CD4-positive, alpha-beta T cell (primary cell): ENCODE measurements at regions not wholly inside any gene's neighbourhood (a gene's known extent, or its start where the extent isn't known, plus 50 kb on each side); places are given as distances from the start of the nearest gene placed in this dataset.

ENCODE experiments used
- ATAC-seq: fragments of 200-7000 bp; cut with Tn5 transposase; one replicate; pipeline ENCODE4 v1.10.0; 2022; ENCODE audit warnings: mild to moderate bottlenecking; ENCODE audit not compliant: poor library complexity
- CTCF ChIA-PET: fragments of 350-600 bp; sonication (Branson Sonifier 250); formaldehyde crosslinking; loops from one replicate; lab custom pipeline; 2021; ENCODE audit warnings: antibody characterized with exemption, inconsistent platforms; lab: Charles Lee
- POLR2A ChIA-PET: fragments of 350-600 bp; sonication (Branson Sonifier 250); formaldehyde crosslinking; loops from one replicate; lab custom pipeline; 2021; ENCODE audit warnings: antibody characterized with exemption, inconsistent platforms; lab: Charles Lee
- DNase-seq, 14 experiments: peaks; one replicate each; pipeline ENCODE4 v3.0.0-alpha.2; 2013 to 2020; ENCODE audit warnings: mixed read lengths in 2 of 14
- H3K27ac ChIP-seq, 2 donors: one replicate each; pipeline versions ENCODE4 v1.5.1 to v1.7.0; 2013; ENCODE audit warnings: low read length in 2 of 2, low read depth in 1 of 2, mild to moderate bottlenecking in 1 of 2
- H3K27me3 ChIP-seq, 2 experiments: 1 replicate in 1 of 2; 2 replicates in 1 of 2; pipeline versions ENCODE4 v1.6.1 to v1.7.0; 2013; ENCODE audit warnings: low read length in 2 of 2, control low read depth in 1 of 2, mild to moderate bottlenecking in 1 of 2, moderate library complexity in 1 of 2; ENCODE audit not compliant: insufficient read depth in 2 of 2, control insufficient read depth in 1 of 2
- H3K36me3 ChIP-seq: one replicate; pipeline ENCODE4 v1.6.1; 2013; ENCODE audit warnings: low read length, control low read depth; ENCODE audit not compliant: insufficient read depth
- H3K4me1 ChIP-seq: one replicate; pipeline ENCODE4 v1.6.1; 2013; ENCODE audit warnings: low read length, control low read depth; ENCODE audit not compliant: insufficient read depth
- H3K4me3 ChIP-seq: one replicate; pipeline ENCODE4 v1.5.1; 2013; ENCODE audit warnings: mild to moderate bottlenecking, low read length, moderate library complexity
- H3K9me3 ChIP-seq, 2 experiments: 1 replicate in 1 of 2; 2 replicates in 1 of 2; pipeline versions ENCODE4 v1.6.1 to v1.7.0; 2013; ENCODE audit warnings: low read length in 2 of 2, mild to moderate bottlenecking in 2 of 2, control low read depth in 1 of 2, moderate library complexity in 1 of 2; ENCODE audit not compliant: control insufficient read depth in 1 of 2, insufficient read depth in 1 of 2
- H3K27ac Mint-ChIP-seq: one replicate; pipeline ENCODE4 v1.8.0; 2020; ENCODE audit warnings: mixed read lengths
- H3K27me3 Mint-ChIP-seq: one replicate; pipeline ENCODE4 v1.8.0; 2021; ENCODE audit warnings: mixed read lengths
- H3K36me3 Mint-ChIP-seq: one replicate; pipeline ENCODE4 v1.8.0; 2021; ENCODE audit warnings: low read depth, mixed read lengths
- H3K4me1 Mint-ChIP-seq: one replicate; pipeline ENCODE4 v1.8.0; 2021; ENCODE audit warnings: low read depth, mixed read lengths
- H3K4me3 Mint-ChIP-seq: one replicate; pipeline ENCODE4 v1.8.0; 2020; ENCODE audit warnings: mild to moderate bottlenecking, mixed read lengths
- H3K9me3 Mint-ChIP-seq: one replicate; pipeline ENCODE4 v1.8.0; 2020; ENCODE audit warnings: mixed read lengths
- intact Hi-C, 2 experiments: fragments of 100-400 bp; cut with DNase I in 1 of 2; cut with micrococcal nuclease in 1 of 2; formaldehyde crosslinking; loops; one replicate each; pipeline versions ENCODE4 v1.15.1 to v1.9.0; 2023 to 2025; cut with DNase I, micrococcal nuclease
- TF ChIP-seq, protein P1 (sequence below): fragments of 200-600 bp; IDR thresholded peaks from one replicate; pipeline ENCODE4 v1.8.0; 2022; ENCODE audit warnings: antibody characterized with exemption, mild to moderate bottlenecking

DNA sequence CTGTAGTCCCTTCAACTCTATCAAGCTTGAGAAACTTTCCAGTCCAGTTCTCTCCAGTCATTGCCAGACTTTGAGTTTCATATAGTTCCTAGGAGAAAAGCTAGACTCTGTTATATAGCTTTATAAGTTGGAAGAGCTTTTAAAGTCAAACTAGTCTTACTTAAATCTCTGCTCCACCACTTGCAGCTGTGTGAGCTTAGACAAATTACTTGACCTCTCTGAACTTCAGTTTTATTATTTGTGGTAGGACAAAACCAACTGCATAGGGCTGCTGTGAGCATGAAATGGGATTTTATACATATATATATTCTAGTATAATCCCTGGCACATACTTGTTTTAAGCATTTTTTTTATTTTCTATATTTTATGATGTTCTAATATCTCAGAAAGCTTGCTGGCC lies 338.7 kb upstream of the NR5A2 start:
- no peak overlapping the region for H3K27ac Mint-ChIP-seq
- intact Hi-C loops = loop anchor here (2.0 to 10.0 kb wide), 4 partner anchors 618 to 1356 kb away; no protein-coding TSS in a partner anchor
- no peak overlapping the region for H3K4me3 Mint-ChIP-seq
- H3K4me1 Mint-ChIP-seq = no peaks in the 10 kb centered on the region
- CTCF ChIA-PET = no interaction called here
- no peaks in the 10 kb centered on the region for H3K9me3 Mint-ChIP-seq
- DNase-seq (no peak), ATAC-seq (no peak)
- TF ChIP-seq, protein P1, sequence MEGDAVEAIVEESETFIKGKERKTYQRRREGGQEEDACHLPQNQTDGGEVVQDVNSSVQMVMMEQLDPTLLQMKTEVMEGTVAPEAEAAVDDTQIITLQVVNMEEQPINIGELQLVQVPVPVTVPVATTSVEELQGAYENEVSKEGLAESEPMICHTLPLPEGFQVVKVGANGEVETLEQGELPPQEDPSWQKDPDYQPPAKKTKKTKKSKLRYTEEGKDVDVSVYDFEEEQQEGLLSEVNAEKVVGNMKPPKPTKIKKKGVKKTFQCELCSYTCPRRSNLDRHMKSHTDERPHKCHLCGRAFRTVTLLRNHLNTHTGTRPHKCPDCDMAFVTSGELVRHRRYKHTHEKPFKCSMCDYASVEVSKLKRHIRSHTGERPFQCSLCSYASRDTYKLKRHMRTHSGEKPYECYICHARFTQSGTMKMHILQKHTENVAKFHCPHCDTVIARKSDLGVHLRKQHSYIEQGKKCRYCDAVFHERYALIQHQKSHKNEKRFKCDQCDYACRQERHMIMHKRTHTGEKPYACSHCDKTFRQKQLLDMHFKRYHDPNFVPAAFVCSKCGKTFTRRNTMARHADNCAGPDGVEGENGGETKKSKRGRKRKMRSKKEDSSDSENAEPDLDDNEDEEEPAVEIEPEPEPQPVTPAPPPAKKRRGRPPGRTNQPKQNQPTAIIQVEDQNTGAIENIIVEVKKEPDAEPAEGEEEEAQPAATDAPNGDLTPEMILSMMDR = no peak
- Histone ChIP-seq H3K27ac (no peak overlapping the region), H3K4me1 (no peaks in the 10 kb centered on the region), H3K36me3 (no peaks in the 10 kb centered on the region), H3K9me3 (no peaks in the 10 kb centered on the region), H3K4me3 (no peak overlapping the region), H3K27me3 (peaks cover 0 to 5% of the 10 kb centered on the region in 2 experiments)
- no peaks in the 10 kb centered on the region for H3K36me3 Mint-ChIP-seq
- peaks cover 14% of the 10 kb centered on the region for H3K27me3 Mint-ChIP-seq
- POLR2A ChIA-PET = no interaction called here

- H3K36me3 Mint-ChIP-seq = no peaks in the 10 kb centered on the region
- H3K9me3 Mint-ChIP-seq = no peaks in the 10 kb centered on the region
- ATAC-seq = no peak
- no peak overlapping the region for H3K4me3 Mint-ChIP-seq
- H3K4me1 ChIP-seq = no peaks in the 10 kb centered on the region
- no peak overlapping the region for H3K4me3 ChIP-seq
- POLR2A ChIA-PET = no interaction called here
- H3K27me3 ChIP-seq = peaks cover 5 to 9% of the 10 kb centered on the region in 2 experiments
- no peak for DNase-seq
- no peaks in the 10 kb centered on the region for H3K9me3 ChIP-seq
- no peaks in the 10 kb centered on the region for H3K4me1 Mint-ChIP-seq
- no peak overlapping the region for H3K27ac Mint-ChIP-seq
- no peaks in the 10 kb centered on the region for H3K36me3 ChIP-seq
- H3K27me3 Mint-ChIP-seq = peaks cover 26% of the 10 kb centered on the region
- H3K27ac ChIP-seq = no peak overlapping the region
- TF ChIP-seq, protein P1 = no peak
- intact Hi-C loops = no loop called here
- CTCF ChIA-PET = no interaction called here
Measured at GRCh38 chr1:199690496-199690895, 337.0 kb upstream of the NR5A2 start.

GRCh38 chr1:199691540-199691939 lies 336.0 kb upstream of the NR5A2 start:
- intact Hi-C loops = no loop called here
- no peaks in the 10 kb centered on the region for H3K4me1 Mint-ChIP-seq
- H3K27me3 Mint-ChIP-seq = peaks cover 30% of the 10 kb centered on the region
- TF ChIP-seq, protein P1 = no peak
- ATAC-seq (no peak), DNase-seq (peak in 2 of 14 experiments; percentile 20 to 37)
- no peak overlapping the region for H3K4me3 ChIP-seq
- H3K9me3 ChIP-seq = no peaks in the 10 kb centered on the region
- no peak overlapping the region for H3K27ac Mint-ChIP-seq
- ChIA-PET CTCF (no interaction called here), POLR2A (no interaction called here)
- H3K4me3 Mint-ChIP-seq = no peak overlapping the region
- H3K4me1 ChIP-seq = no peaks in the 10 kb centered on the region
- no peaks in the 10 kb centered on the region for H3K36me3 ChIP-seq
- H3K27me3 ChIP-seq = peaks cover 5 to 9% of the 10 kb centered on the region in 2 experiments
- H3K9me3 Mint-ChIP-seq = no peaks in the 10 kb centered on the region
- H3K36me3 Mint-ChIP-seq = no peaks in the 10 kb centered on the region
- H3K27ac ChIP-seq = no peak overlapping the region
